ENCODE measurements at regions not wholly inside any gene's neighbourhood (a gene's known extent, or its start where the extent isn't known, plus 50 kb on each side); places are given as distances from the start of the nearest gene placed in this dataset.

DNA sequence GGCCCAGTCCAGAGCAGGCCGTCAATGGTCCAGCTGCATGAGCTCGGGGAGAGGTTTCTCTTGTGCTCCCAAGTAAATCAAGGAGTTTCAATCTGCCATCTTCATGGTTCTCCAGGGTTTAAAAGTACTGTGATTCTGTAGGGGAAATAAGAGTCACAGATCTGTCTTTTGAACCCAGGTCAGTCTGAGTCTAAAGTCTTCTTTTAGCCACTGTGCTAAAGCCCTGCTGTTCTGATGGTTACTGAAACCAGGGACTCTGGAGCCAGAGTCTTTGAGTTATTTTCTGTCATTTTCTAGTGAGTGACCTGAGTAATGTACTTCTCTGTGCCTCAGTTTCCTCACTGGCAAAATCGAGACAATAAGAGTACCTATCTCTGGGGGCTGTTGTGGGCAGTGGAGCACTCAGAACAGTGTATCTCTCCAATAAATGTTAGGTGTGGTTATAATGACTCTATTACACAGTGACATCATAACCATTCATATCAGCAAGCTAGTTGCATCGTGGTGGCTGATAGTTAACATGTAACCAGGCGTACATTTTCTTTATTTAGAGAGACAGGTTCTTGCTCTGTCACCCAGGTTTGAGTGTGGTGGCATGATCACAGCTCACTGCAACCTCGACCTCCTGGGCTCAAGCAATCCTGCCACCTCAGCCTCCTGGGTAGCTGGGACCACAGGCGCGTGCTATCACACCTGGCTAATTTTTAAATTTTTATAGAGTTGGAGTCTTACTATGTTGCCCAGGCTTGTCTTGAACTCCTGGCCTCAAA is 74.6 kb upstream of the KCNG1 start:
- no peak for DNase-seq
- no peaks in the 10 kb centered on the region for H3K9me3 ChIP-seq
- intact Hi-C loops (cut with DNase I; ENCODE audit: low total_unique reads) = loop anchor here (10.0 kb wide), 1 partner anchor 517 kb away; no protein-coding TSS in a partner anchor
- TF ChIP-seq, protein P1, sequence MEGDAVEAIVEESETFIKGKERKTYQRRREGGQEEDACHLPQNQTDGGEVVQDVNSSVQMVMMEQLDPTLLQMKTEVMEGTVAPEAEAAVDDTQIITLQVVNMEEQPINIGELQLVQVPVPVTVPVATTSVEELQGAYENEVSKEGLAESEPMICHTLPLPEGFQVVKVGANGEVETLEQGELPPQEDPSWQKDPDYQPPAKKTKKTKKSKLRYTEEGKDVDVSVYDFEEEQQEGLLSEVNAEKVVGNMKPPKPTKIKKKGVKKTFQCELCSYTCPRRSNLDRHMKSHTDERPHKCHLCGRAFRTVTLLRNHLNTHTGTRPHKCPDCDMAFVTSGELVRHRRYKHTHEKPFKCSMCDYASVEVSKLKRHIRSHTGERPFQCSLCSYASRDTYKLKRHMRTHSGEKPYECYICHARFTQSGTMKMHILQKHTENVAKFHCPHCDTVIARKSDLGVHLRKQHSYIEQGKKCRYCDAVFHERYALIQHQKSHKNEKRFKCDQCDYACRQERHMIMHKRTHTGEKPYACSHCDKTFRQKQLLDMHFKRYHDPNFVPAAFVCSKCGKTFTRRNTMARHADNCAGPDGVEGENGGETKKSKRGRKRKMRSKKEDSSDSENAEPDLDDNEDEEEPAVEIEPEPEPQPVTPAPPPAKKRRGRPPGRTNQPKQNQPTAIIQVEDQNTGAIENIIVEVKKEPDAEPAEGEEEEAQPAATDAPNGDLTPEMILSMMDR (IDR thresholded peaks at IDR 0.05) = no peak
- H3K4me3 ChIP-seq = no peak overlapping the region
- no peak overlapping the region for H3K27ac ChIP-seq
- H3K27me3 ChIP-seq = peaks cover 0 to 15% of the 10 kb centered on the region in 2 donors
- H3K36me3 ChIP-seq = no peaks in the 10 kb centered on the region
- H3K4me1 ChIP-seq = peaks cover 0 to 1% (median 0%) of the 10 kb centered on the region in 4 donors

DNA sequence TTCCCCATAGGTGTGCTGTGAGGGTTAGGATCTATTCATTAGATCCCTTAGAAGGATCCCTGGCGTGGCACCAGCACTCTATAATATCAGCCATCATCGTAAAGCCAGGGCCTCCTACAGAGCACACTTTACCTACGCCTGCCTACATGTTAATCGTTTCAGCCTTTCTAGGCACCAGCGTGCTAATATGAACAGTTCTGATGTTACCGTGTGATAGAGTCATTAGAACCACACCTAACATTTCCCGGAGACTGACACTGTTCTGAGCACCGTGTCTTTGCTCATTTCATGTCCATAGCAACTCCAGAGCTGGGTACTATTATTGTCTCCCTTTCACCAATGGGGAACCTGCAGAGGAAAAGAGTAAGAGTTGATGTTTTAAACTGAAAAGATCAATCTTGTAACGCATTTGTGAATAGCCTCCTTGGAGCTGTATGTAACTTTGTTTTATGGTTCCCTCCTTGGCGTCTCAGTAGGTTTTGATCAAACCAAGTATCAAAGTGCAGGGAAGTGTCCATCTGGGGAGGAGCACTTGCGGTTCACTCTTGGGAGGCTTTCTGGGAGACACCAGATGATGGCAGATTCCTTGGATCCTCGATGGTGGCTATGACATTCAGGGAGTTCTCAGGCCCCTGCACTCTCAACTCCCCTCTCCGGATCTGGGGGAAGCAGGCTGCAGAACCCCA is 73.8 kb upstream of the KCNG1 start:
- peaks cover 0 to 5% (median 0%) of the 10 kb centered on the region in 4 donors for H3K4me1 ChIP-seq
- no peak for DNase-seq
- no peaks in the 10 kb centered on the region for H3K36me3 ChIP-seq
- TF ChIP-seq, protein P1 (IDR thresholded peaks at IDR 0.05) = no peak
- H3K9me3 ChIP-seq = no peaks in the 10 kb centered on the region
- peaks cover 0 to 23% of the 10 kb centered on the region in 2 donors for H3K27me3 ChIP-seq
- H3K4me3 ChIP-seq = no peak overlapping the region
- H3K27ac ChIP-seq = no peak overlapping the region
- intact Hi-C loops (cut with DNase I; ENCODE audit: low total_unique reads) = loop anchor here (10.0 kb wide), 1 partner anchor 518 kb away; no protein-coding TSS in a partner anchor

DNA sequence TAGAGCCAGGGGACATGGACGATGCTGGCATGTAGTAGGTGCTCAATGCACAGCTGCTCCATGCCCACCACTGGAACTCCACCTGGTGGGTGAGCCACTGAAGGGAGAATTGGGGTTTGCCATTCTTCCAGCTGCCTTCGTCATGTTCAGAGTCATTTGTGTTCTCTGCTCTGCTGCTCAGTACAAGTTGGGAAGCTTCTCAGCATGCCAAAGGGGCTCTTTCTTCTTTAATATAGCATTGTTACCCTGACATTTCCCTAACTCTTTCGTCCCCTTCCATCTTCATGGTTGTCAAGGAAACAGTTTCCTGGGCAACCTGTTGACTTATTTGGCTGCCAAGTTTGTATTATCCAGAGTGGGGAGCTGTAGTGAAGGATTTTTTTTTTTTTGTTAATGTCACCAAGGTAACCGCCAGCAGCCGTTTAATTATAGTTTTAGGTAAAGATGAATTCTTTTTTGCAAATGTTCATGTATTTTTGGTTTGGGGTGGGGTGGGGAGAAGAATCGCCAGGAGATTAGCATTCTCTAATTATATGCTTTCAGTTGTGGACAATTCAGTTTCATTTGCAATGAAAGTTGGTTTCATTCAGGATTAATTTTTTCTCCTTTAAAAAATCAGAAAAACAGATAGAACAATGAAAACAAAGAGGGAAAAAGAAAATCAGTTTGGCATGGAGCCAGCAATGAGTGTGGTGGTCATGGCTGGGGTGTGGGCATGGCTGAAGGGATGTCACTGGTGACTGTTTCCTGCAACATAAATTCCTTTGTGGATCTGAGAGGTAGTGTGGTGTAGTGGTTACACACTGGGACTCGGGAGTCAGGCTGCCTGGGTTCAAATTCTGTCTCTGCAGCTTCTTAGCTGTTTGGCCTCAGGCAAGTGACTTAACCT is 73.0 kb upstream of the KCNG1 start:
- no peak overlapping the region for H3K27ac ChIP-seq
- peaks cover 0 to 5% (median 0%) of the 10 kb centered on the region in 4 donors for H3K4me1 ChIP-seq
- no peak for DNase-seq
- H3K36me3 ChIP-seq = no peaks in the 10 kb centered on the region
- peaks cover 0 to 32% of the 10 kb centered on the region in 2 donors for H3K27me3 ChIP-seq
- H3K4me3 ChIP-seq = no peak overlapping the region
- H3K9me3 ChIP-seq = no peaks in the 10 kb centered on the region
- intact Hi-C loops (cut with DNase I; ENCODE audit: low total_unique reads) = loop anchor here (10.0 kb wide), 1 partner anchor 519 kb away; no protein-coding TSS in a partner anchor
- TF ChIP-seq, protein P1 (IDR thresholded peaks at IDR 0.05) = no peak

DNA sequence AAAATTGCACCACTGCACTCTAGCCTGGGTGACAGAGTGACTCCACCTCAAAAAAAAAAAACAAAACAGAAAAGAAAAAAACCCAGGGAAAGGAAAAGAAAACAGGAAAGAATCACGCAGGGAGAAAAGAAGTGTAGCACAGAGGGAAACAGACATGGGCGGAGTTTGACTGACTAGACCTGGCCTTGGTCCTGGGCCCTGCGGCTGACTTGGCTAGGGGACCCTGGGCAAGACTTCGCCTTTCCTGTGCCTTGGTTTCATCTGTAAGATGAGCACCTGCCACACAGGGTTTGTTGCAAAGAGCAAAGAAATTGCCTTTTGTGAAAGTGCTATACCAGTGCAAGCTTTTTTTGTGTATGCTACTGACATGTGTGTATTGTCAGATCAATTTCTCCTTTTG is 71.3 kb upstream of the KCNG1 start:
- Histone ChIP-seq H3K9me3 (no peaks in the 10 kb centered on the region), H3K4me3 (no peak overlapping the region), H3K4me1 (peaks cover 0 to 5% (median 0%) of the 10 kb centered on the region in 4 donors), H3K27ac (no peak overlapping the region), H3K36me3 (no peaks in the 10 kb centered on the region), H3K27me3 (peaks cover 0 to 44% of the 10 kb centered on the region in 2 donors)
- DNase-seq = no peak
- intact Hi-C loops (cut with DNase I; ENCODE audit: low total_unique reads) = loop anchor here (10.0 kb wide), 1 partner anchor 521 kb away; no protein-coding TSS in a partner anchor
- TF ChIP-seq, protein P1 (IDR thresholded peaks at IDR 0.05) = no peak

DNA sequence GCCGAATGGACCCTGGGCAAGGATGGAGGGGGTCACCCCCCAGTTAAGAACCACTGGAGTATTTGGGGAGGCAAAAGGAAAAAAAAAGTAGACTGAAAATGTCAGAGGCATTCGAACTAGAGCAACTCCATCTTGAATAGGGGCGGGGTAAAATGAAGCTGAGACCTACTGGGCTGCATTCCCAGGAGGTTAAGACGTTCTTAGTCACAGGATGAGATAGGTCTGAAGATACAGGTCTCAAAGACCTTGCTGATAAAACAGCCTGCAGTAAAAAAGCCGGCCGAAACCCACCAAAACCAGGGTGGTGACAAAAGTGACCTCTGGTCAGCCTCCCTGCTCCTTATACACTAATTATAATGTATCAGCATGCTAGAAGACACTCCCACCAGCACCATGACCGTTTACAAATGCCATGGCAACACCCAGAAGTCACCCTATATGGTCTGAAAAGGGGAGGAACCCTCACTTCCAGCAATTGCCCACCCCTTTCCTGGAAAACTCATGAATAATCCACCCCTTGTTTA is 70.4 kb upstream of the KCNG1 start:
- intact Hi-C loops (cut with DNase I; ENCODE audit: low total_unique reads) = loop anchor here (10.0 kb wide), 1 partner anchor 521 kb away; no protein-coding TSS in a partner anchor
- Histone ChIP-seq H3K27me3 (peaks cover 0 to 51% of the 10 kb centered on the region in 2 donors), H3K9me3 (no peaks in the 10 kb centered on the region), H3K4me1 (peaks cover 0 to 5% (median 0%) of the 10 kb centered on the region in 4 donors), H3K27ac (no peak overlapping the region), H3K4me3 (no peak overlapping the region), H3K36me3 (no peaks in the 10 kb centered on the region)
- TF ChIP-seq, protein P1 (IDR thresholded peaks at IDR 0.05) = no peak
- no peak for DNase-seq
